ENCODE measurements at regions not wholly inside any gene's neighbourhood (a gene's known extent, or its start where the extent isn't known, plus 50 kb on each side); places are given as distances from the start of the nearest gene placed in this dataset.

DNA sequence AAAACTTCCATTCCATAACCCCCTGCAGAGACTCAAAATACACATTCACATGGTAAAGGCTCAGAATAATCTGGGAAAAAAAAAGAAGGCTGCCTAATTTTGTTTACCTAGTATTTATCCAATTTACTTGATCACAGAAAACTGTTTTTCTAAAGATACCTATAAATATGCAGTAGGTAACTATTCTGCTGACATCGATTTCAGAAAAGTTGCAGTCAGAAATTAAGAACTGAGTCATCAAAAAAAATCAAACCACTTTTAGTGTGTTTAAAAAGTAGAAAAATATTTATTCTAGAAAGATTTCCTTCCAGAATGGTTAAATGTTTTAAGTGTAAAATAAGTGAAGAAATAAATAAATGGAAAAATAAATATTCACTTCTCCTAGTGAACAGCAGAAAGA lies 254.5 kb upstream of the CAND1 start:
- TF ChIP-seq POLR2A (IDR thresholded peaks at IDR 0.05): no peak
- TF ChIP-seq, protein P1, sequence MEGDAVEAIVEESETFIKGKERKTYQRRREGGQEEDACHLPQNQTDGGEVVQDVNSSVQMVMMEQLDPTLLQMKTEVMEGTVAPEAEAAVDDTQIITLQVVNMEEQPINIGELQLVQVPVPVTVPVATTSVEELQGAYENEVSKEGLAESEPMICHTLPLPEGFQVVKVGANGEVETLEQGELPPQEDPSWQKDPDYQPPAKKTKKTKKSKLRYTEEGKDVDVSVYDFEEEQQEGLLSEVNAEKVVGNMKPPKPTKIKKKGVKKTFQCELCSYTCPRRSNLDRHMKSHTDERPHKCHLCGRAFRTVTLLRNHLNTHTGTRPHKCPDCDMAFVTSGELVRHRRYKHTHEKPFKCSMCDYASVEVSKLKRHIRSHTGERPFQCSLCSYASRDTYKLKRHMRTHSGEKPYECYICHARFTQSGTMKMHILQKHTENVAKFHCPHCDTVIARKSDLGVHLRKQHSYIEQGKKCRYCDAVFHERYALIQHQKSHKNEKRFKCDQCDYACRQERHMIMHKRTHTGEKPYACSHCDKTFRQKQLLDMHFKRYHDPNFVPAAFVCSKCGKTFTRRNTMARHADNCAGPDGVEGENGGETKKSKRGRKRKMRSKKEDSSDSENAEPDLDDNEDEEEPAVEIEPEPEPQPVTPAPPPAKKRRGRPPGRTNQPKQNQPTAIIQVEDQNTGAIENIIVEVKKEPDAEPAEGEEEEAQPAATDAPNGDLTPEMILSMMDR (IDR thresholded peaks at IDR 0.05): no peak

Measured in tibial nerve (tissue), 3 donors.